Activated T-helper 1 cell treated with anti-CD3 and anti-CD28 coated beads, Interleukin-12 subunit alpha, Interleukin-12 subunit beta, Interleukin-2, Interleukin-4 antibody, amounts not matched to agents 30 ng/mL and 10 ng/mL and 1 ng/mL, durations not matched to agents 14 hours and 24 hours and 36 hours (primary cell): ENCODE measurements at regions not wholly inside any gene's neighbourhood (a gene's known extent, or its start where the extent isn't known, plus 50 kb on each side); places are given as distances from the start of the nearest gene placed in this dataset.

Experiments
- DNase-seq: peaks from one replicate; pipeline ENCODE4 v3.0.0; 2021; ENCODE audit warnings: low spot score
- H3K27ac Mint-ChIP-seq: one replicate; pipeline ENCODE4 v1.8.0; 2021; ENCODE audit warnings: mild to moderate bottlenecking, mixed read lengths
- H3K27me3 Mint-ChIP-seq: one replicate; pipeline ENCODE4 v1.8.0; 2022; ENCODE audit warnings: mild to moderate bottlenecking, moderate library complexity, mixed read lengths; ENCODE audit not compliant: insufficient read depth
- H3K36me3 Mint-ChIP-seq: one replicate; pipeline ENCODE4 v1.8.0; 2021; ENCODE audit warnings: low read depth, mixed read lengths
- H3K4me1 Mint-ChIP-seq: one replicate; pipeline ENCODE4 v1.8.0; 2021; ENCODE audit warnings: low read depth, mixed read lengths
- H3K4me3 Mint-ChIP-seq: one replicate; pipeline ENCODE4 v1.8.0; 2021; ENCODE audit warnings: mild to moderate bottlenecking, moderate library complexity, mixed read lengths
- H3K9me3 Mint-ChIP-seq: one replicate; pipeline ENCODE4 v1.8.0; 2021; ENCODE audit warnings: mixed read lengths
- intact Hi-C: fragments of 100-400 bp; cut with micrococcal nuclease; formaldehyde crosslinking; loops from one replicate; pipeline ENCODE4 v1.15.1; 2024

DNA sequence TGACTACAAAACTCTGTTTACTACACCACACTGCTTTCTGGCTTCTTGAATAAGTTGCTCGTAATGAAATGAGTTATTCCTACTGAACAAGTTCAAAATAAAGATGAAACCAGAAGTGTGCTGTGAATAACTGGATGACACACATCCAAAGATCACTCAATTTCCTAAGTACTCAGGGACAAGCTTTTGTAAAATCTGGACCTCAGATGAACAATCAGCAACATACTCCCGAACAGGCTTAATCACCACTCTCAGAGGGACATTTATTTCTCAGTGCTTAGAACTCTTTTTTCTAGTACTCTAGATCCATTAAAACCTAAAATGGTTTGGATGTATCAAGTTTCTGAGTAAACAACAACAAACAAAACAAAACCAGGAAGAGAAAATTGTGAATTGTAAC, 61.5 kb upstream of the EXOC1L start:
- Mint-ChIP-seq H3K36me3 (no peaks in the 10 kb centered on the region), H3K4me3 (no peak overlapping the region), H3K27me3 (no peaks in the 10 kb centered on the region), H3K4me1 (no peaks in the 10 kb centered on the region), H3K9me3 (no peaks in the 10 kb centered on the region), H3K27ac (no peak overlapping the region)
- DNase-seq, result no peak
- intact Hi-C loops, result loop anchor here (10.0 kb wide), 1 partner anchor 107 kb away; no protein-coding TSS in a partner anchor

- no peaks in the 10 kb centered on the region for H3K4me1 Mint-ChIP-seq
- H3K9me3 Mint-ChIP-seq, result no peaks in the 10 kb centered on the region
- no peaks in the 10 kb centered on the region for H3K27me3 Mint-ChIP-seq
- no peaks in the 10 kb centered on the region for H3K36me3 Mint-ChIP-seq
- no peak for DNase-seq
- H3K27ac Mint-ChIP-seq, result no peak overlapping the region
- intact Hi-C loops, result loop anchor here (10.0 kb wide), 1 partner anchor 106 kb away; no protein-coding TSS in a partner anchor
- no peak overlapping the region for H3K4me3 Mint-ChIP-seq
Measured at GRCh38 chr4:55758570-55758969, 61.0 kb upstream of the EXOC1L start.

GRCh38 chr4:55762819-55763218, 56.8 kb upstream of the EXOC1L start:
- H3K27me3 Mint-ChIP-seq, result peaks cover 4% of the 10 kb centered on the region
- no peaks in the 10 kb centered on the region for H3K36me3 Mint-ChIP-seq
- H3K4me1 Mint-ChIP-seq, result no peaks in the 10 kb centered on the region
- DNase-seq, result no peak
- no peak overlapping the region for H3K4me3 Mint-ChIP-seq
- no peak overlapping the region for H3K27ac Mint-ChIP-seq
- intact Hi-C loops, result no loop called here
- no peaks in the 10 kb centered on the region for H3K9me3 Mint-ChIP-seq

GRCh38 chr4:55763996-55764395, 55.6 kb upstream of the EXOC1L start:
- H3K27ac Mint-ChIP-seq, result no peak overlapping the region
- H3K9me3 Mint-ChIP-seq, result no peaks in the 10 kb centered on the region
- no peaks in the 10 kb centered on the region for H3K4me1 Mint-ChIP-seq
- intact Hi-C loops, result no loop called here
- no peak overlapping the region for H3K4me3 Mint-ChIP-seq
- no peaks in the 10 kb centered on the region for H3K36me3 Mint-ChIP-seq
- no peak for DNase-seq
- H3K27me3 Mint-ChIP-seq, result peaks cover 4% of the 10 kb centered on the region

DNA sequence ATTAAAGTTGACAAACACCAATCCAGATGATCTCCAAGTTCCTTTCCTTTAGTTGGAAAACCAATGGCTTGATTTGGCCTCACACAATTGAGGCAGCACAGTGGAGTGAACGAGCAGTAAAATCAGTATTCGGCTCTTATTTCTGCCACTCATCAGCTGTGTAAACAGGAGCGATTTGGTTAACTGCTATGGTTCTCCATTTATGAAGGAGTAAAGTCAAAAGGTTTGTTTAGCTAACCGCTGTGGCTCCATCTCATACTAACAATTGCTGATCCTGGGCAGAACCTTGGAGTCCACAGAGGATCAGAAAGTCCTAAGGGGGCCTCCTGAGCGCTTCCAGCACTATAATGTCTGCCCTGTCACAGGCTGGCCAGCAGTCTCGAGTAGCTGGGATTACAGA, 54.5 kb upstream of the EXOC1L start:
- no peak overlapping the region for H3K27ac Mint-ChIP-seq
- no peak for DNase-seq
- H3K27me3 Mint-ChIP-seq, result peaks cover 5% of the 10 kb centered on the region
- H3K4me3 Mint-ChIP-seq, result no peak overlapping the region
- no peaks in the 10 kb centered on the region for H3K4me1 Mint-ChIP-seq
- H3K9me3 Mint-ChIP-seq, result no peaks in the 10 kb centered on the region
- H3K36me3 Mint-ChIP-seq, result no peaks in the 10 kb centered on the region
- intact Hi-C loops, result no loop called here

DNA sequence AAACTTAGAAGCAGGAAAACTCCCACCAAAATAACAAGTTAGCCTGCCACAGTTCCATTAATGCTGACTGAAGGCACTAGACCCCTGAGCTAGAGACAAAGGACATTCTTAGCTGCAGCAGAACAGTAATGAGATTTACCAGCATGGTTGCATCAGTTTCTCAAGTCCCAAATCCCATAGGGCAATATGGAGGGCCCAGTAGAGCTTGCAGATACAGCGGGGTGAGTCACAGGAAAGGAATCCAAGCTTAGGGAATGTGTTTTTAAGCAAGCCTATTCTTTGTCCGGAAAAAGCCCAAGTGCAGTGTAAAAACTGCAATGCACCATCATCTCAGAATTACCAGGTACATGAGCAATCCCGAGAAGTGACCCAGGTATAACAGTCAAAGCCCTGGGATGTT, 51.3 kb upstream of the EXOC1L start:
- DNase-seq, result no peak
- Mint-ChIP-seq H3K27me3 (peaks cover 9% of the 10 kb centered on the region), H3K36me3 (no peaks in the 10 kb centered on the region), H3K27ac (no peak overlapping the region), H3K4me1 (no peaks in the 10 kb centered on the region), H3K4me3 (no peak overlapping the region), H3K9me3 (no peaks in the 10 kb centered on the region)
- intact Hi-C loops, result no loop called here
